K562 (cell line): ENCODE measurements at regions not wholly inside any gene's neighbourhood (a gene's known extent, or its start where the extent isn't known, plus 50 kb on each side); places are given as distances from the start of the nearest gene placed in this dataset.

Source experiments
- ATAC-seq: fragments of 200-7000 bp; cut with Tn5 transposase; 3 replicates; pipeline ENCODE4 v1.9.1; 2020; ENCODE audit warnings: moderate library complexity
- BruUV-seq: library from RNA; stranded (reverse); fragments of 400-500 nt; replicated peaks from 2 replicates; lab custom pipeline; 2021; lab: Mats Ljungman, UMichigan
- CTCF ChIA-PET: fragments of 300-600 bp; formaldehyde crosslinking; extraction: SDS; loops from one replicate; lab custom pipeline; 2021; ENCODE audit warnings: low intra/inter-chr PET ratio; lab: Yijun Ruan, JAX
- POLR2A ChIA-PET: fragments of 300-600, 350-650 bp; sonication (Branson Sonifier 250); formaldehyde crosslinking; extraction: SDS; loops from one replicate; lab custom pipeline; 2021; ENCODE audit warnings: antibody characterized with exemption, inconsistent platforms; lab: Yijun Ruan, JAX
- DNase-seq, 4 experiments: peaks; one replicate each; pipeline versions ENCODE4 v3.0.0 to v3.0.0-alpha.2; 2011 to 2018; ENCODE audit warnings: low spot score in 3 of 4, mixed read lengths in 3 of 4; ENCODE audit errors: extremely low read depth in 1 of 4
- FAIRE-seq: peaks from 2 replicates; lab custom pipeline; 2011; peaks lifted over from hg19 to GRCh38; lab: Jason Lieb, UNC
- H2AFZ ChIP-seq: 2 replicates; pipeline ENCODE4 v1.6.0; 2011; ENCODE audit warnings: low read depth, low read length, control low read depth, inconsistent platforms
- H3K27ac ChIP-seq: fragments of 200-600 bp; 3 replicates; pipeline ENCODE4 v1.8.0; 2011; ENCODE audit warnings: low read depth, mild to moderate bottlenecking, control low read depth, inconsistent platforms, low read length, moderate library complexity, mixed read lengths; ENCODE audit errors: extremely low read depth
- H3K27me3 ChIP-seq, 2 experiments: fragments of 300-600 bp in 1 of 2; 2 replicates in 1 of 2; 3 replicates in 1 of 2; pipeline versions ENCODE4 v1.6.0 to v1.8.0; 2011; ENCODE audit warnings: inconsistent platforms in 2 of 2, low read length in 2 of 2, mild to moderate bottlenecking in 1 of 2, mixed read lengths in 1 of 2, moderate library complexity in 1 of 2; ENCODE audit not compliant: control insufficient read depth in 2 of 2, insufficient read depth in 2 of 2
- H3K36me3 ChIP-seq: fragments of 300-600 bp; 3 replicates; pipeline ENCODE4 v1.8.0; 2011; ENCODE audit warnings: mild to moderate bottlenecking, low read length, inconsistent platforms; ENCODE audit not compliant: control insufficient read depth, insufficient read depth
- H3K4me1 ChIP-seq, 2 experiments: fragments of 200-600 bp in 1 of 2; replicated peaks in 1 of 2; 2 replicates in 1 of 2; 3 replicates in 1 of 2; pipeline versions ENCODE4 v1.5.1 to v1.8.0; 2011; ENCODE audit warnings: inconsistent platforms in 2 of 2, low read length in 2 of 2, mild to moderate bottlenecking in 1 of 2, mixed read lengths in 1 of 2, moderate library complexity in 1 of 2; ENCODE audit not compliant: control insufficient read depth in 2 of 2, insufficient read depth in 2 of 2
- H3K4me2 ChIP-seq: 2 replicates; pipeline ENCODE4 v1.6.1; 2011; ENCODE audit warnings: low read length, control low read depth, inconsistent platforms, mixed read lengths; ENCODE audit not compliant: insufficient read depth
- H3K4me3 ChIP-seq: fragments of 200-600 bp; sonication (generic), shearing (Covaris generic); 2 replicates; pipeline ENCODE4 v1.5.1; 2016; ENCODE audit warnings: control low read depth, inconsistent platforms
- H3K79me2 ChIP-seq: fragments of 200-600 bp; 3 replicates; pipeline ENCODE4 v1.8.0; 2011; ENCODE audit warnings: low read length, inconsistent platforms; ENCODE audit not compliant: control insufficient read depth, insufficient read depth
- H3K9ac ChIP-seq, 2 experiments: 2 replicates each; pipeline versions ENCODE4 v1.6.0 to v1.6.1; 2011; ENCODE audit warnings: low read depth in 2 of 2, low read length in 2 of 2, control low read depth in 1 of 2, inconsistent platforms in 1 of 2, mild to moderate bottlenecking in 1 of 2, mixed read lengths in 1 of 2; ENCODE audit not compliant: insufficient read depth in 1 of 2
- H3K9me1 ChIP-seq: one replicate; pipeline ENCODE4 v1.6.0; 2011; ENCODE audit warnings: inconsistent platforms, mild to moderate bottlenecking, low read length, moderate library complexity; ENCODE audit not compliant: control insufficient read depth, insufficient read depth
- H3K9me3 ChIP-seq: replicated peaks from 2 replicates; pipeline ENCODE4 v1.5.1; 2011; ENCODE audit warnings: low read depth, low read length, inconsistent platforms; ENCODE audit not compliant: control insufficient read depth, insufficient read depth
- H4K20me1 ChIP-seq: replicated peaks from 2 replicates; pipeline ENCODE4 v1.6.1; 2011; ENCODE audit warnings: low read length, inconsistent platforms, mixed read lengths; ENCODE audit not compliant: control insufficient read depth, insufficient read depth
- BCOR ChIP-seq: fragments of 450-650 bp; IDR thresholded peaks from 2 replicates; pipeline ENCODE4 v1.6.1; 2016
- ELK3 ChIP-seq: fragments of 450-650 bp; formaldehyde crosslinking; IDR thresholded peaks from 2 replicates; pipeline ENCODE4 v1.4.0; 2020; ENCODE audit warnings: mild to moderate bottlenecking
- ESRRA ChIP-seq: fragments of 450-650 bp; IDR thresholded peaks from 2 replicates; pipeline ENCODE4 v1.6.1; 2014; ENCODE audit warnings: low read depth, mild to moderate bottlenecking, moderate library complexity, borderline replicate concordance
- MAZ ChIP-seq, 2 experiments: fragments of 450-650 bp in 1 of 2; sonication (generic) in 1 of 2; formaldehyde crosslinking; IDR thresholded peaks in 1 of 2; conservative IDR thresholded peaks in 1 of 2; 2 replicates each; pipeline versions ENCODE4 v1.4.0 to v1.5.0; 2020; ENCODE audit warnings: mild to moderate bottlenecking in 1 of 2, missing genetic modification reagents in 1 of 2
- RAD21 ChIP-seq, 2 experiments: fragments of 250-450 bp in 1 of 2; fragments of 450-650 bp in 1 of 2; sonication (Bioruptor Pico) in 1 of 2; formaldehyde crosslinking in 1 of 2; IDR thresholded peaks in 1 of 2; conservative IDR thresholded peaks in 1 of 2; 2 replicates each; pipeline versions ENCODE4 v1.4.0 to v1.8.0; 2020 to 2022; ENCODE audit warnings: mild to moderate bottlenecking in 2 of 2, moderate library complexity in 1 of 2
- RAD51 ChIP-seq: fragments of 450-650 bp; IDR thresholded peaks from 2 replicates; pipeline ENCODE4 v1.7.1; 2016; ENCODE audit warnings: low read depth, mild to moderate bottlenecking, borderline replicate concordance
- SNIP1 ChIP-seq: fragments of 450-650 bp; IDR thresholded peaks from 2 replicates; pipeline ENCODE4 v1.7.1; 2017; ENCODE audit warnings: low read depth, mild to moderate bottlenecking
- SPI1 ChIP-seq: IDR thresholded peaks from 2 replicates; pipeline ENCODE4 v1.6.1; 2011; ENCODE audit warnings: low read depth, low read length, control low read depth, borderline replicate concordance
- TAF15 ChIP-seq: fragments of 200-400 bp; formaldehyde crosslinking; IDR thresholded peaks from 2 replicates; pipeline ENCODE4 v1.6.1; 2017; ENCODE audit warnings: mild to moderate bottlenecking, low read depth, low read length, moderate library complexity
- TBL1XR1 ChIP-seq, 2 experiments: IDR thresholded peaks; 2 replicates each; pipeline ENCODE4 v1.6.1; 2012; ENCODE audit warnings: improper control_type of control experiment in 2 of 2, low read length in 2 of 2, mild to moderate bottlenecking in 1 of 2
- ZFP91 ChIP-seq: sonication (generic); formaldehyde crosslinking; IDR thresholded peaks from 2 replicates; pipeline ENCODE4 v1.8.0; 2022; ENCODE audit warnings: mild to moderate bottlenecking, missing genetic modification reagents
- ZNF277 ChIP-seq: fragments of 250-450 bp; sonication (Bioruptor Pico); IDR thresholded peaks from 2 replicates; pipeline ENCODE4 v1.8.0; 2022; ENCODE audit warnings: inconsistent platforms, mild to moderate bottlenecking, moderate library complexity, borderline replicate concordance
- WGBS: fragments of 100-300 bp; shearing (Covaris generic); methylation state at CpG from one replicate; pipeline ENCODE4 v1.1.6; 2016; ENCODE audit warnings: low coverage, mixed read lengths; ENCODE audit not compliant: insufficient coverage; ENCODE audit errors: missing lambda C conversion rate; 5-methylcytosine and 5-hydroxymethylcytosine counted together
- in situ Hi-C: fragments of 300-500 bp; cut with MboI; formaldehyde crosslinking; loops from 4 replicates; pipeline ENCODE4 v1.15.0; 2018; ENCODE audit warnings: inconsistent platforms, mixed read lengths
- intact Hi-C: fragments of 100-400 bp; cut with micrococcal nuclease; formaldehyde crosslinking; loops from 2 replicates; pipeline ENCODE4 v1.14.2; 2022

- no peak for TF ChIP-seq ZFP91 (CRISPR knock-in tag)
Observed at GRCh38 chr1:43009274-43009673, 50.6 kb upstream of the SLC2A1 start (continued).

- Histone ChIP-seq H4K20me1 (no peaks in the 10 kb centered on the region), H3K36me3 (no peaks in the 10 kb centered on the region), H3K79me2 (no peaks in the 10 kb centered on the region), H3K9ac (peak overlapping the region in 1 of 2 experiments; percentile 59; a peak in 2 of 4 replicates), H3K4me1 (peaks cover 38 to 49% of the 10 kb centered on the region in 2 experiments), H3K27ac (peak overlapping the region; percentile 51; the same call in 1 of the 3 replicates), H3K9me3 (no peaks in the 10 kb centered on the region), H3K27me3 (peaks cover 5 to 6% of the 10 kb centered on the region in 2 experiments; a peak in 1 of 5 replicates), H3K4me3 (no peak overlapping the region), H2AFZ (peak overlapping the region; percentile 37), H3K4me2 (no peak overlapping the region), H3K9me1 (no peaks in the 10 kb centered on the region)
- in situ Hi-C loops (no loop called here), intact Hi-C loops (loop anchor here (2.0 kb wide), 1 partner anchor 46 kb away; no protein-coding TSS in a partner anchor)
- ChIA-PET CTCF (no interaction called here), POLR2A (interaction anchor here (1.1 to 1.6 kb wide), 2 partner anchors 10 to 16 kb away, joined by 3 to 6 read pairs; no protein-coding TSS in a partner anchor)
- WGBS, result 73% methylated on average over 28 of the region's 30 CpGs
- ATAC-seq, result no peak
- BruUV-seq, result no TSS peak
- no peak for FAIRE-seq
- DNase-seq, result no peak
- TF ChIP-seq TBL1XR1 (IDR thresholded peaks at IDR 0.05; ENCODE audit: low read length in 2 of 2) (0 out of 4 replicates have a peak, but pooled peaks of 1 of the 2 experiments have one; percentile 10), RAD21 (CRISPR knock-in tag; conservative IDR thresholded peaks at IDR 0.05 in 1 of 2, IDR thresholded peaks at IDR 0.05 in 1 of 2) (no peak), TAF15 (0 out of 2 replicates have a peak, but pooled peaks have one; percentile 40), ESRRA (peak; percentile 24; the same call in 1 of the 2 replicates), MAZ (CRISPR knock-in tag; conservative IDR thresholded peaks at IDR 0.05 in 1 of 2, IDR thresholded peaks at IDR 0.05 in 1 of 2) (no peak), SPI1 (peak; percentile 79; the same call in 1 of the 2 replicates), BCOR (no peak), ELK3 (CRISPR knock-in tag) (no peak), RAD51 (no peak), ZNF277 (no peak), SNIP1 (no peak)
Observed at GRCh38 chr1:43008115-43009060, 49.7 kb upstream of the SLC2A1 start.
